BLaER1 treated with 17β-estradiol and CSF1 and Interleukin-3, amounts not matched to agents 10 nM and 100 nM (cell line): ENCODE measurements at regions not wholly inside any gene's neighbourhood (a gene's known extent, or its start where the extent isn't known, plus 50 kb on each side); places are given as distances from the start of the nearest gene placed in this dataset.
A peak's percentile ranks its signal among the peaks of the same experiment; 100 is the strongest.
"Not testable (repeated sequence)": the region's sequence is repeated elsewhere in the genome, so short reads cannot be mapped to it uniquely, and the experiment has no call there.

Experiments
- H3K27ac ChIP-seq, 11 experiments: shearing (Covaris generic); formaldehyde crosslinking; 2 replicates each; pipeline ENCODE4 v1.8.1; 2022
- H3K27me3 ChIP-seq, 11 experiments: shearing (Covaris generic); formaldehyde crosslinking; 2 replicates each; pipeline ENCODE4 v1.8.1; 2022
- H3K36me3 ChIP-seq, 11 experiments: shearing (Covaris generic); formaldehyde crosslinking; 2 replicates each; pipeline ENCODE4 v1.8.1; 2022
- H3K4me1 ChIP-seq, 10 experiments: shearing (Covaris generic); formaldehyde crosslinking; 2 replicates each; pipeline ENCODE4 v1.8.1; 2022
- H3K4me2 ChIP-seq, 11 experiments: shearing (Covaris generic); formaldehyde crosslinking; 2 replicates each; pipeline ENCODE4 v1.8.1; 2022
- H3K4me3 ChIP-seq, 10 experiments: shearing (Covaris generic); formaldehyde crosslinking; 2 replicates each; pipeline ENCODE4 v1.8.1; 2022
- H3K9ac ChIP-seq, 11 experiments: shearing (Covaris generic); formaldehyde crosslinking; 2 replicates each; pipeline ENCODE4 v1.8.1; 2022
- H3K9me3 ChIP-seq, 11 experiments: shearing (Covaris generic); formaldehyde crosslinking; replicated peaks in 1 of 11; 2 replicates each; pipeline ENCODE4 v1.8.1; 2022
- H4K20me1 ChIP-seq, 11 experiments: shearing (Covaris generic); formaldehyde crosslinking; 2 replicates each; pipeline ENCODE4 v1.8.1; 2022

DNA sequence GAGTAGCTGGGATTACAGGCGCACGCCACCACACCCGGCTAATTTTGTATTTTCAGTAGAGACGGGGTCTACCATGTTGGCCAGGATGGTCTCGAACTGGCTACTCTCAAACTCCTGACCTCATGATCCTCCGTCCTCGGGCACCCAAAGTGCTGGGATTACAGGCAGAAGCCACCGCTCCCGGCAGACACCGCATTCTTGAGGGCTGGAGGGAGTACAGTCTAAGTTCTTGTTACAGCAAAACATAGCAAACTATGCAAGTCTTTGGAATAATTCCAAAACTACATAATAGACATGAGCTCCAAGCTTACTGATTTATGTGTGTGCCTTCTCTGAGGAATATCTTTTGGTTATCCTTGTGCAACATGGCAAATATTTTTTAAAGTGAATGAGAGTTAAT is 299.1 kb upstream of the ZNF658 start:
- not testable (repeated sequence) for H3K4me2 ChIP-seq, H3K9ac ChIP-seq, H3K4me1 ChIP-seq, H3K4me3 ChIP-seq, H3K27me3 ChIP-seq, H4K20me1 ChIP-seq, H3K27ac ChIP-seq, H3K9me3 ChIP-seq, H3K36me3 ChIP-seq

DNA sequence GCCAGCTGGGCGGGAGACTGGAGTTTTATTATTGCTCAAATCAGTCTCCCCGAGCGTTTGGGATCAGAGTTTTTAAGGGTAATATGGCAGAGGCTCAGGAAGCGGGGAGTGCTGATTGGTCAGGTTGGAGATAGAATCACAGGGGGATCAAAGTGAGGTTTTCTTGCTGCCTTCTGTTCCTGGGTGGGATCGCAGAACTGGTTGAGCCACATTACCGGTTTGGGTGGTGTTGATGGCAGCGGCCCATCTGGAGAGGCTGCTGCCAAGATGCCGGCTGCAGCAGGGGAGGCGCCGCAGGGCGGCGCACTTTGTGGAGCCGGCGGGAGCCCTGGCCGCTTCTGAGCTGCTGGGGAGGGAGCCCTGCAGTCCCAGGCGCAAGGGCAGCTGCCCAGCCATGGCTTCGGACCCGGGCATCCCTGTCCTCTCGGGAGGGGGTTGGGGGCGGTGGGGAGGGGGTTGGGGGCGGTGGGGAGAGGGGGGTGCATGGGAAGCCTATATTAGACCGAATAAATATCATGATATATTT is 268.9 kb upstream of the ZNF658 start:
- H3K9ac ChIP-seq, H3K36me3 ChIP-seq, H3K27me3 ChIP-seq, H3K4me3 ChIP-seq, H3K9me3 ChIP-seq, H3K27ac ChIP-seq, H3K4me2 ChIP-seq, H4K20me1 ChIP-seq, H3K4me1 ChIP-seq: not testable (repeated sequence)

DNA sequence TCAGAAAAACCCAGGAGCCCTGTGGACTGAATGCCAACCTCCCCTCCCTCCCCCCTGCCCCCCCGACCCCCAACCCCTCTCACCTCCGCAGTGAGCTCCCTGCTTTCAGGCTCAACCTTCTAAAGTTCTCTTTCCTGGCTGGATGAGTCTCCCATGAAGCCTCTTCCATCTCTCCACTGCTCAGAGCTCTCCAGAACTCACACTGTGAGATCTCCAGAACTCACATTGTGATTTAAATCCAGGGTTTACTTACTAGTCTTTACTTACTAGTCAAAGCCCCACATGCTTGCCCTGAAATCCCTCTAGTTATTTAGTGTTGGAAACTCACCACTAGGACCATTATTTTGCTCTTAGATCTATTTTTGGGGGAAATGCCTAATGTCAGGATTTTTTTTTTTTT is 252.8 kb upstream of the ZNF658 start:
- H3K27me3 ChIP-seq, H3K9ac ChIP-seq, H3K36me3 ChIP-seq, H3K4me1 ChIP-seq, H3K27ac ChIP-seq, H4K20me1 ChIP-seq, H3K4me2 ChIP-seq, H3K9me3 ChIP-seq, H3K4me3 ChIP-seq: not testable (repeated sequence)

DNA sequence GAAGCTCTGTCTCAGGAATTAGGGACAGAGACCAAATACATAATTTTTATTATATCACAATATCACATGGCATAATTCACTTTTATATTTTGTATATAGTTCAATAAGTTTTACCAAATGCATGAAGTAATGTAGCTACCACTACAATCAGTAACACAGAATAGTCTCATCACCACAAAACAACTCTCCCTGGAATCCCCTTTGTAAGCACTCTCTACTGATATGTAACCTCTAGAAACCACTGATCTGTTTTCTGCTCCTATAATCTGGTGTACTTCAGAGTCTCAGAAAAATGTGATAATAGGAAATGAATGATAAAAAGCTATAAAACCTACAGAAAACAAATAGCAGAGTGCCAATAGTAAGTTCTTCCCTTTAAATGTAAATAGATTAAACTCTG is 210.3 kb upstream of the ZNF658 start:
- H3K4me1 ChIP-seq, H3K27ac ChIP-seq, H3K27me3 ChIP-seq, H3K9ac ChIP-seq, H3K9me3 ChIP-seq, H4K20me1 ChIP-seq, H3K4me3 ChIP-seq, H3K36me3 ChIP-seq, H3K4me2 ChIP-seq: not testable (repeated sequence)

DNA sequence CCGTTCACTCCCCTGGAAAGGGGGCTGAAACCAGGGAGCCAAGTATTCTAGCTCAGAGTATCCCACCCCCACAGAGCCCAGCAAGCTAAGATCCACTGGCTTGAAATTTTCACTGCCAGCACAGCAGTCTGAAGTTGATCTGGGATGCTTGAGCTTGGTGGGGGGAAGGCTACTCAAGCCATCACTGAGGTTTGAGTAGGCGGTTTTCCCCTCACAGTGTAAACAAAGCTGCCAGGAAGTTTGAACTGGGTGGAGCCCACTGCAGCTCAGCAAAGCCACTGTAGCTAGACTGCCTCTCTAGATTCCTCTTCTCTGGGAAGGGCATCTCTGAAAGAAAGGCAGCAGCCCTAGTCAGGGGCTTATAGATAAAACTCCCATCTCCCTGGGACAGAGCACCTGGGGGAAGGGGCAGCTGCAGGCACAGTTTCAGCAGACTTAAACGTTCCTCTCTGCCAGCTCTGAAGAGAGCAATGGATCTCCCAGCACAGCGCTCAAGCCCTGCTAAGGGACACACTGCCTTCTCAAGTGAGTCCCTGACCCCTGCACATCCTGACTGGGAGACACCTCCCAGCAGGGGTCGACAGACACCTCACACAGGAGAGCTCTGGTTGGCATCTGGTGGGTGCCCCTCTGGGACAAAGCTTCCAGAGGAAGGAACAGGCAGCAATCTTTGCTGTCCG is 204.8 kb upstream of the ZNF658 start:
- H3K9ac ChIP-seq, H3K9me3 ChIP-seq: not testable (repeated sequence)

DNA sequence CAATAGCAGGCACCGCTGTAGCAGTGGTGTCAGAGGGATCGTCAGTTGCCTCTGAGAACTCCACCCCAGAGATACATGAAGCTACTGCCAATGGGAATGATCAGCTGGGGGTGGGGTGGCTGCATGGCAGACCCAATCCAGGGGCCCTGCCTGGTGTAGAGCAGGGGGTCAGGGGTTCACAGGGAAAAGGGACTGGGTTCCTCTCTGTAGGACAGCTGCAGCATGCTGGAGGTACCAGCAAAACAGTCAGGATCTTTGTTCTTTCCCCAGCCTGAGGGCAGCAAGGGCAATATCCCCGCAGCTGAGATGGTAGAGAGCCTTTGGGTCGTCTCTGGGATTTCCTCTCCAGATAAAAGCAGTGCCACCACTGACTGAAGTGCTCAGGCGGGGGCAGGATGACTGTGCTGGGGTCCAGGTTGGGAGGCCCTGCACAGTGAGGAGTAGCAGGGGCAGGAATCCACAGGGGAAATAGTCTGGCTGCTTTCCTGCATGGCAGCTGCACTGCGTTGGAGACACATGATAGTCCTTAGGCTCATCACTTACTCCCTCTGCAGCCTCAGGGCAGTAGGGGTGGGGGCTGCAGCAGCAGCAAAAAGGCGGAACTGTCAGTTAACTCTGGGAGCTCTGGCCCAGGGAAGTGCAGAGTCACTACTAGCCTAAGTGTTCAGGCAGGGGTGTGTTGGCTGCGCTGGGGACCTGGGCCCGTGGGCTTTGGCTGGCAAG is 203.0 kb upstream of the ZNF658 start:
- not testable (repeated sequence) for H3K9ac ChIP-seq, H3K9me3 ChIP-seq, H3K27ac ChIP-seq, H3K36me3 ChIP-seq, H3K4me3 ChIP-seq, H3K4me2 ChIP-seq, H4K20me1 ChIP-seq, H3K4me1 ChIP-seq, H3K27me3 ChIP-seq

More for the DNA sequence above, 204.8 kb upstream of the ZNF658 start:
- H3K27ac ChIP-seq, H4K20me1 ChIP-seq, H3K27me3 ChIP-seq, H3K4me2 ChIP-seq, H3K4me3 ChIP-seq, H3K36me3 ChIP-seq, H3K4me1 ChIP-seq: not testable (repeated sequence)

DNA sequence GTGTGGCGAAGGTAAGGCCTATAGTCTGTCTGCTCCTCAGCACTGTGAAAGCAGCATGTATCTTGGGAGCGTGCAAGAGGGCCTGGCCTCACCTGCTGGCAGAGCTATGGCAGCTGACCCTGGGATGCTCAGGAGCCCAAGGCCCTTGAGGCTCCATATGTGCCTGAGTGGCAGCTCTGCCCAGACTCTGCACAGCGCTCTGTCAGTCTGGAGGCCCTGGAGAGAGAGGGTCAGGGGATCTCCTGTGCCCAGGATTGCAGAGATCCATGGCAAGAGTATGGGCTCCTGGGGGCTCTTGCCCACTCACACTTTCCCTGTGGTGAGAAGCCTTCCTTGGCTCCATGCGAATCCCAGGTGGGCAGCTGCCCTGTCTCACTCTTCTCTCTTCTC is 202.5 kb upstream of the ZNF658 start:
- H3K9ac ChIP-seq, H3K27ac ChIP-seq, H3K4me2 ChIP-seq, H3K36me3 ChIP-seq, H3K4me3 ChIP-seq, H3K27me3 ChIP-seq, H3K4me1 ChIP-seq, H3K9me3 ChIP-seq, H4K20me1 ChIP-seq: not testable (repeated sequence)

DNA sequence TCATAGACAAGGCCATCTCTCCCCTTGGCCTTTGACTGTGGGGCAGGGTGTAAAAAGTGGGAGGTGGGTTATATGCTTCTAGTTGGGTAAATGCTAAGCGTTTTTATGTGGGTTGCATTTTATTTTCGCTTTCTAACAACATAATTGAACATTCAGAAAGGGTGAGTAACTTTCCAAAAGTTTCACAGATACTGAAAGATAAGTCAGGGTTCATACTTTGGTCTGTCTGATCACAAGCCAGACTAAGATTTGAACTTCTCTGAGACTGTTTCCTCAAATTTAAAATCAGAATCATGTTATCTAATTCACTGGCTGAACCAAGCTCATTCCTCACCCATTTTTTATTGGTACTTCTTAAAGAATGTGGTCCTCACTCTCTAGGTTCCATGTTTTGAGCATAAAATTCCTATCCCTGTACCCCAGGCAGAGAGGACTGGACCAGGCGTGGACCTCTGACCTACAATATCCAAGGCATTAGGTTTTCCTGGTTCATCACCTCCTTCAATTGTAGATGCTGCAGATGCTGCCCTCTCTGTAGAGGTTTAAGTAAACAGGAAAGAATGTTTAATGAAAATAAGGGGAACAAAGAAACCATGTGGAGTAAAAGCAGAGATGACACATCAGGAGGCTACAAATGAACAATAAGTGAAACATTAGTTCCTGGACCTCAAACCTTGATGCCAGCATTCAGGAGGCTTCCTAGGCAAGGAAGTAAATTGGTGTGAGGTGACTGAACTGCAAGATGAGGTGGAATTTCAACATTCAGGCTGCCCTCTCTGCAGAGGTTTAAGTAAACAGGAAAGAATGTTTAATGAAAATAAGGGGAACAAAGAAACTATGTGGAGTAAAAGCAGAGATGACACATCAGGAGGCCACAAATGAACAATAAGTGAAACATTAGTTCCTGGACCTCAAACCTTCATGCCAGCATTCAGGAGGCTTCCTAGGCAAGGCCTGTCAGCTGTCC is 198.8 kb upstream of the ZNF658 start:
- H3K27ac ChIP-seq: peak overlapping the region in 1 of 11 experiments; percentile 48; a peak in 1 of 22 replicates
- not testable (repeated sequence) for H4K20me1 ChIP-seq, H3K9me3 ChIP-seq, H3K27me3 ChIP-seq, H3K9ac ChIP-seq, H3K4me1 ChIP-seq, H3K36me3 ChIP-seq, H3K4me3 ChIP-seq, H3K4me2 ChIP-seq

DNA sequence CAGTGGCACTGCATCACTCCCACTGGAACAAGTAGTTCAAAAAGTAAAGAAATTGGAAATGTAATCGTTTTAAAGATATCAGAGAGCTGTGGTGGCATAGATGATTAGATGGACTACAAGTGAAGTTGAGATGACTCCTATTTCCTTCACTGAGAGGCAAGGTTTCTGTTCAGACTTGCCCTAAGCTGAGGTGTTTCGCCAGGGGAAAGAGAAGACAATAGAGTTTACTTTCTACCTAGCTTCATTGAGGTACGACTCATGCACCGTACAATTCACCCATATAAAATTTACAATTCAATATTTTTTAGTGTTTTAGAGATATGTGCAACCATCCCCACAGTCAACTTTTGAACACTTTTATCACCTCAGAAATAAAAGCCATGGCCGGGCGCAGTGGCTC is 189.0 kb upstream of the ZNF658 start:
- H3K4me1 ChIP-seq, H3K4me3 ChIP-seq, H3K36me3 ChIP-seq, H3K27ac ChIP-seq, H3K9me3 ChIP-seq, H3K9ac ChIP-seq, H3K4me2 ChIP-seq, H3K27me3 ChIP-seq, H4K20me1 ChIP-seq: not testable (repeated sequence)

DNA sequence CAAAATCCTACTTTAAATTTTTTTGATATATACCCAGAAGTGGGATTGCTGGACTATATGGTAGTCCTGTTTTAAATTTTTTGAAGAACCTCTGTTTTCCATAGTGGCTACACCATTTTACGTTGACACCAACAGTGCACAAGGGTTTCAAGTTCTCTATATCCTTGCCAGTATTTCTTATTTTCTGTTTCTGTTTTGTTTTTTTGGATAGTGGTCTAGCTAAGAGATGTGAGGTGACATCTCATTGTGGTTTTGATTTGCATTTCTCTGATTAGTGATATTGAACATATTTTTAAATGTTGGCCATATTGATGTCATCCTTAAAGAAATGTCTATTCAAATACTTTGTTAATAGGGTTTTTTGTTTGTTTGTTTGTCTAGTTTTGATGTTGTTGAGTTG is 187.7 kb upstream of the ZNF658 start:
- H3K4me2 ChIP-seq, H3K27ac ChIP-seq, H3K9ac ChIP-seq, H3K36me3 ChIP-seq, H3K27me3 ChIP-seq, H3K4me1 ChIP-seq, H4K20me1 ChIP-seq, H3K4me3 ChIP-seq, H3K9me3 ChIP-seq: not testable (repeated sequence)

DNA sequence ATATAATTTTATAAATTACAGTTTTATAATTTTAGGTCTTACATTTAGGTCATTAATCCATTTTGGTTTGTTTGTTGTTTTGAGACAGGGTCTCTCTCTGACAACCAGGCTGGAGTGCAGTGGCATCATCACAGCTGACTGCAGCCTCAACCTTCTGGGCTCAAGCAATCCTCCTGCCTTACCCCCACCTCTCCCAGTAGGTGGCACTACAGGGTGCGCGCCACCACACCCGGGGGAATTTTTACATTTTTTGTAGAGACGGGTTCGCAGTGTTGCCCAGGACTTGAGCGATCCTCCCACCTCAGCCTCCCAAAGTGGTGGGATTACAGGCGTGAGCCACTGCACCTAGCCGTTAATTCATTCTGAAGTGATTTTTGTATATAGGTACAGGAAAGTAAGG is 187.0 kb upstream of the ZNF658 start:
- not testable (repeated sequence) for H3K27me3 ChIP-seq, H3K27ac ChIP-seq, H3K4me1 ChIP-seq, H3K9ac ChIP-seq, H4K20me1 ChIP-seq, H3K36me3 ChIP-seq, H3K4me2 ChIP-seq, H3K4me3 ChIP-seq, H3K9me3 ChIP-seq

DNA sequence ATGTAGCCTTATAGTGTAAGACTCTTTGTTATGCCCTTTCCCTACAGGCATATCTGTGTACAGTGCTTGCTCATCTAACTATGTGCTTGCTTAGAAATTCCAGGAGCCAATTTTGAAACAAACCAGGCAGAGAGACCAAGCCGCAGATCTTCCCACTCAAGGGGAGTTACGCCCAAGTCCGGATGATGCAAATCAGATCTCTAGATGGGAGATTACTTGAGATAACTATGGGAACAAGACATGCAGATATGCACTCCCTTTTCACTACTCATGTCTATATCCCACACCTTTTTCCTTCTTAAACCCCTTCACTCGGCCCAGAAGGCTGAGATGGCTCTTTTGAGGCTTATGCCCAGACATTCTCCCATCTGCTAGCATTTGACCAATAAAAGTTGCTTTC is 179.7 kb upstream of the ZNF658 start:
- H3K4me2 ChIP-seq, H3K27me3 ChIP-seq, H3K4me3 ChIP-seq, H3K27ac ChIP-seq, H4K20me1 ChIP-seq, H3K9me3 ChIP-seq, H3K36me3 ChIP-seq, H3K4me1 ChIP-seq, H3K9ac ChIP-seq: not testable (repeated sequence)

DNA sequence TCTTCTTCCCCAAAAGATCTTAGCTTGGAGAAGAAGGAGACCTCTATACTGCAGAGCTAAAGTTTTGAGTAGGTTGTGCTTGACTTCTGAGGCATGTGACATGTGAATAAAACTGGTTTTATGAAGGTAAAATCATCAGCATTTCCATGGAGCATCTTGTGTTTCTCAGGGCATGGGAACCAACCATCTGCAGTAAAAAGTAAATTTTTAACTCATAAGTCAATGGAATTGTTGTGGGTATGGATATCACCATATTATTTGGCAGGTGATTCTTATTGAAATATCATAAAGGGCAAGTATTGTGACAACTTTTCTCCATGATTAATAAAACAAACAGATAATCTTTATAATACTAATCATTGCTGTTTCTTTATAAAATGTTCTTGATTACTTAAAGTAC is 173.0 kb upstream of the ZNF658 start:
- H3K4me3 ChIP-seq, H3K27me3 ChIP-seq, H3K4me2 ChIP-seq, H3K4me1 ChIP-seq, H3K36me3 ChIP-seq, H3K27ac ChIP-seq, H4K20me1 ChIP-seq, H3K9ac ChIP-seq, H3K9me3 ChIP-seq: not testable (repeated sequence)

DNA sequence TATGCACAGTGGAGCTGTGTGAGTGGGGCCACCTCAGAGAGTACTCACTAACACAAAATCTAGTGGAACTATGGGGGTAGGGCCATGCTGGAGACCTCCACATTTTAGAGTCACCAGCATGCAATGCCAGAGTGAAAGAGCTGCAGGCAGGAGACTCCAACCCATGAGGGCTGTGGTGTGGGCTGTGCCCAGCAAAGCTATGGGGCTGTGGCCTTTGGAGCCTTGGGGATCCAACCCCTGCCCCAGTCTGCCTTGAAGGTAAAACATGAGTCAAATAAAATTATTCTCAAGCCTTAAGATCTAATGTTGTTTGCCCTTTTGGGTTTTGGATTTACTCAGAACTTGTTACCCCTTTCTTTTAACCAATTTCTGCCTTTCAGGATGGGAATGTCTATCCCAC is 163.8 kb upstream of the ZNF658 start:
- H3K36me3 ChIP-seq, H4K20me1 ChIP-seq, H3K4me1 ChIP-seq, H3K4me2 ChIP-seq, H3K4me3 ChIP-seq, H3K27me3 ChIP-seq, H3K9ac ChIP-seq, H3K9me3 ChIP-seq, H3K27ac ChIP-seq: not testable (repeated sequence)
